Neural cell (in vitro differentiated cells): ENCODE measurements at regions not wholly inside any gene's neighbourhood (a gene's known extent, or its start where the extent isn't known, plus 50 kb on each side); places are given as distances from the start of the nearest gene placed in this dataset.

Source experiments
- H2AFZ ChIP-seq: fragments of 200-600, 300-800 bp; sonication (generic), shearing (Covaris generic); 2 replicates; pipeline ENCODE4 v1.6.0; 2014; ENCODE audit warnings: low read depth, mild to moderate bottlenecking, antibody characterized with exemption, low read length, moderate library complexity
- H3F3A ChIP-seq: fragments of 200-600 bp; shearing (Covaris generic); 2 replicates; pipeline ENCODE4 v1.6.1; 2016; ENCODE audit warnings: mild to moderate bottlenecking, moderate library complexity, mixed read lengths, antibody characterized with exemption, low read length; ENCODE audit not compliant: insufficient read depth, poor library complexity, severe bottlenecking
- H3K27ac ChIP-seq: fragments of 200-600, 300-800 bp; sonication (generic), shearing (Covaris generic); 2 replicates; pipeline ENCODE4 v1.5.1; 2014; ENCODE audit warnings: mild to moderate bottlenecking, low read length, moderate library complexity
- H3K27me3 ChIP-seq: fragments of 300-800, 200-600 bp; sonication (generic), shearing (Covaris generic); 2 replicates; pipeline ENCODE4 v1.6.0; 2014; ENCODE audit warnings: mild to moderate bottlenecking, low read depth, low read length, moderate library complexity; ENCODE audit not compliant: insufficient read depth
- H3K36me3 ChIP-seq: fragments of 300-800, 200-600 bp; sonication (generic), shearing (Covaris generic); 2 replicates; pipeline ENCODE4 v1.5.1; 2014; ENCODE audit warnings: mild to moderate bottlenecking, antibody characterized with exemption, low read length, moderate library complexity; ENCODE audit not compliant: insufficient read depth
- H3K4me2 ChIP-seq: fragments of 300-800, 200-600 bp; sonication (generic), shearing (Covaris generic); 2 replicates; pipeline ENCODE4 v1.6.0; 2014; ENCODE audit warnings: mild to moderate bottlenecking, low read length
- H3K4me3 ChIP-seq: fragments of 300-800, 200-600 bp; sonication (generic), shearing (Covaris generic); 2 replicates; pipeline ENCODE4 v1.5.1; 2014; ENCODE audit warnings: mild to moderate bottlenecking, low read length, moderate library complexity
- H3K79me2 ChIP-seq: fragments of 200-600 bp; shearing (Covaris generic); replicated peaks from 2 replicates; pipeline ENCODE4 v1.6.0; 2014; ENCODE audit warnings: mild to moderate bottlenecking, low read length, moderate library complexity; ENCODE audit not compliant: insufficient read depth
- H3K9ac ChIP-seq: fragments of 300-800, 200-600 bp; sonication (generic), shearing (Covaris generic); 2 replicates; pipeline ENCODE4 v1.6.1; 2016; ENCODE audit warnings: mild to moderate bottlenecking, low read length, mixed read lengths
- H3K9me2 ChIP-seq: fragments of 200-600 bp; shearing (Covaris generic); 2 replicates; pipeline ENCODE4 v1.6.1; 2016; ENCODE audit warnings: mild to moderate bottlenecking, low read length, mixed read lengths; ENCODE audit not compliant: insufficient read depth
- H3K9me3 ChIP-seq: fragments of 200-600, 300-800 bp; sonication (generic), shearing (Covaris generic); 2 replicates; pipeline ENCODE4 v1.6.1; 2016; ENCODE audit warnings: mild to moderate bottlenecking, mixed run types, low read length, moderate library complexity, mixed read lengths
- H4K20me1 ChIP-seq: fragments of 200-600 bp; shearing (Covaris generic); 2 replicates; pipeline ENCODE4 v1.6.1; 2016; ENCODE audit warnings: mild to moderate bottlenecking, mixed run types; ENCODE audit not compliant: insufficient read depth
- CTCF ChIP-seq: fragments of 450-650 bp; IDR thresholded peaks from 2 replicates; pipeline ENCODE4 v1.5.1; 2014; ENCODE audit warnings: antibody characterized with exemption, mild to moderate bottlenecking, moderate library complexity; ENCODE audit not compliant: poor library complexity, severe bottlenecking
- EP300 ChIP-seq: fragments of 450-650 bp; conservative IDR thresholded peaks from 2 replicates; pipeline ENCODE4 v1.6.1; 2014; ENCODE audit warnings: antibody characterized with exemption, mild to moderate bottlenecking, moderate library complexity; ENCODE audit not compliant: poor library complexity, severe bottlenecking
- EZH2 ChIP-seq: fragments of 200-600, 300-800 bp; shearing (Covaris generic), sonication (generic); IDR thresholded peaks from 2 replicates; pipeline ENCODE4 v1.6.1; 2014; ENCODE audit warnings: antibody characterized with exemption, low read length, borderline replicate concordance, mild to moderate bottlenecking; ENCODE audit not compliant: insufficient read depth, poor library complexity, severe bottlenecking
- MXI1 ChIP-seq: fragments of 450-650 bp; conservative IDR thresholded peaks from 2 replicates; pipeline ENCODE4 v1.6.1; 2014; ENCODE audit warnings: antibody characterized with exemption, mild to moderate bottlenecking; ENCODE audit not compliant: poor library complexity, severe bottlenecking
- POLR2AphosphoS5 ChIP-seq: IDR thresholded peaks from 2 replicates; pipeline ENCODE4 v1.6.1; 2012
- RAD21 ChIP-seq: fragments of 450-650 bp; conservative IDR thresholded peaks from 2 replicates; pipeline ENCODE4 v1.6.1; 2014; ENCODE audit warnings: antibody characterized with exemption, mild to moderate bottlenecking, moderate library complexity
- REST ChIP-seq: IDR thresholded peaks from 2 replicates; pipeline ENCODE4 v1.6.1; 2012; ENCODE audit warnings: borderline replicate concordance
- SMC3 ChIP-seq: fragments of 450-650 bp; conservative IDR thresholded peaks from 2 replicates; pipeline ENCODE4 v1.6.1; 2014; ENCODE audit warnings: antibody characterized with exemption, mild to moderate bottlenecking, moderate library complexity; ENCODE audit not compliant: poor library complexity
- TAF1 ChIP-seq: IDR thresholded peaks from 2 replicates; pipeline ENCODE4 v1.6.1; 2012; ENCODE audit warnings: low read depth

- H3K4me2 ChIP-seq = no peak overlapping the region
- no peak for TF ChIP-seq SMC3
- TF ChIP-seq RAD21 = no peak
- TF ChIP-seq CTCF = no peak
- TF ChIP-seq MXI1 = no peak
- no peak for TF ChIP-seq POLR2AphosphoS5
- TF ChIP-seq REST = no peak
- no peak for TF ChIP-seq TAF1
- TF ChIP-seq EZH2 = no peak
- TF ChIP-seq EP300 = no peak
- H3K9ac ChIP-seq = no peak overlapping the region
- H3K27me3 ChIP-seq = no peaks in the 10 kb centered on the region
- H3K36me3 ChIP-seq = no peaks in the 10 kb centered on the region
- H3K4me3 ChIP-seq = no peak overlapping the region
- no peak overlapping the region for H2AFZ ChIP-seq
- H3K9me2 ChIP-seq = no peaks in the 10 kb centered on the region
- no peak overlapping the region for H3K27ac ChIP-seq
- peaks cover under 1% of the 10 kb centered on the region for H3K9me3 ChIP-seq
- no peaks in the 10 kb centered on the region for H3K79me2 ChIP-seq
- no peaks in the 10 kb centered on the region for H3F3A ChIP-seq
- H4K20me1 ChIP-seq = no peaks in the 10 kb centered on the region
These were observed 914.9 kb upstream of the NCAM2 start for GRCh38 chr21:20083336-20083735.

- Histone ChIP-seq H3K4me3 (no peak overlapping the region), H3K36me3 (no peaks in the 10 kb centered on the region), H3K9ac (no peak overlapping the region), H3K27ac (no peak overlapping the region), H2AFZ (no peak overlapping the region), H3K27me3 (no peaks in the 10 kb centered on the region), H3K79me2 (no peaks in the 10 kb centered on the region), H3K9me2 (no peaks in the 10 kb centered on the region), H3K9me3 (no peaks in the 10 kb centered on the region), H3K4me2 (no peak overlapping the region), H4K20me1 (no peaks in the 10 kb centered on the region), H3F3A (no peaks in the 10 kb centered on the region)
- no peak for TF ChIP-seq SMC3
- no peak for TF ChIP-seq POLR2AphosphoS5
- no peak for TF ChIP-seq RAD21
- TF ChIP-seq TAF1 = no peak
- no peak for TF ChIP-seq EP300
These were observed 914.3 kb upstream of the NCAM2 start for GRCh38 chr21:20083925-20084324.

- no peaks in the 10 kb centered on the region for H3K27me3 ChIP-seq
- TF ChIP-seq CTCF (no peak), RAD21 (no peak), SMC3 (no peak), REST (no peak), EZH2 (no peak), EP300 (no peak), POLR2AphosphoS5 (no peak), MXI1 (no peak), TAF1 (no peak)
- no peak overlapping the region for H2AFZ ChIP-seq
These were observed 911.7 kb upstream of the NCAM2 start for GRCh38 chr21:20086508-20086907.

More at GRCh38 chr21:20086508-20086907, 911.7 kb upstream of the NCAM2 start:
- Histone ChIP-seq H3F3A (no peaks in the 10 kb centered on the region), H3K36me3 (no peaks in the 10 kb centered on the region), H3K79me2 (no peaks in the 10 kb centered on the region), H3K4me2 (no peak overlapping the region), H3K9me2 (no peaks in the 10 kb centered on the region), H4K20me1 (no peaks in the 10 kb centered on the region), H3K9ac (no peak overlapping the region), H3K27ac (no peak overlapping the region), H3K9me3 (no peaks in the 10 kb centered on the region), H3K4me3 (no peak overlapping the region)
